HG03354 (cell line): ENCODE measurements at regions not wholly inside any gene's neighbourhood (a gene's known extent, or its start where the extent isn't known, plus 50 kb on each side); places are given as distances from the start of the nearest gene placed in this dataset.

ENCODE experiments used
- ATAC-seq: cut with Tn5 transposase; IDR thresholded peaks from one replicate; pipeline ENCODE4 v1.9.1; 2021; ENCODE audit warnings: mild to moderate bottlenecking; ENCODE audit not compliant: unreplicated experiment, poor library complexity, severe bottlenecking

- ATAC-seq: no peak
These were observed 139.8 kb upstream of the BACH2 start for GRCh38 chr6:90436403-90436802.

DNA sequence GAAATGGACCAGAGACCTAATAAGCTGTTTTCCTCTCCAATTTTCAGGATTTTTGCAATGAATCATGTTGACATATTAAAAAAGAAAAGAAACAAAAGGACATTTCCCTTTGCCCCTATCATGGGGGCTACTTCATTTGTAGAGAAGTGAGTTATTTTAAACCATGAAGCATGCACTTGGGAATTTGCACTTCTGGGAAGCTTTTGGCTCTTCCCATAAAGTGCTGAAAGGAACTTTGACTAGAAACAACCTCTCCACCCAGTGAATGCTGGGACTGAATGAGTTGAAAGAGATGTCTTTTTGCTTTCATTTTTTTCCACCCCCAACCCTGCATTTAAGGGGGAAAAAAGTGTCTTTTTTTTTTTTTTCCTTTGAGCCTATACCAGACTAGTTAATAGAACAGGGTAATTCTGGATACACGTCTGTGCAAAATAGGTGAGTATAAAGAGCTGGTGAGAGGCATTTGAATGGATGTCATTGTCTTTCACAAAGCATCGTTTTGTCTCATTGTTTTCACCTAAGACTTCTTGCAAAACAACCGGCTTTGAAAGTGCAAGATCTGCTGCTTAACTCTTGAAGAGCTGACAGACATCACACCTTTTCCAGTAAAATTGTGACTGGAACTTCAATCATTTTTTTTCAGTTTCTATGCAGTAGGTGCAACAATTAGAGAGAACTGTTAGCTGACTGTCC lies 138.7 kb upstream of the BACH2 start:
- no peak for ATAC-seq

DNA sequence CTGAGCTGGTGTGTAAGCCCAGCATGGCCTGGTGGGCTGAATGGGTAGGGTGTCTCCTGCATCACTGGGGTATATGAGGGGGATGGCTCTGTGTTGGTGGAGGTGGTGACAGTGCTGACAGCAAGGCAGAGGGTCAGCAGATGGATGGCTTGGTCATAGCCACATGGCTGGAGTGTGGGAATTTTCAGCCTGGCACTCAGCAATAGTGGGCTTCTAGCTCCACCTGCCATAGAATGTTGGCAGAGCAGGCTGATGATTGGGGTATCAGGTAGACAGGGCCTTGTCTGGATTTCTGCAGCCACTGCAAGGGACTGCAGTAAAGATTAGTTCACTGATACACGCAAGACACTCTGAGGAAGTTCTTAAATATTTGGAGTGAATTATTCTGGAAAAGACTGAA lies 137.5 kb upstream of the BACH2 start:
- no peak for ATAC-seq

GRCh38 chr6:90432937-90433336 lies 136.3 kb upstream of the BACH2 start:
- no peak for ATAC-seq

DNA sequence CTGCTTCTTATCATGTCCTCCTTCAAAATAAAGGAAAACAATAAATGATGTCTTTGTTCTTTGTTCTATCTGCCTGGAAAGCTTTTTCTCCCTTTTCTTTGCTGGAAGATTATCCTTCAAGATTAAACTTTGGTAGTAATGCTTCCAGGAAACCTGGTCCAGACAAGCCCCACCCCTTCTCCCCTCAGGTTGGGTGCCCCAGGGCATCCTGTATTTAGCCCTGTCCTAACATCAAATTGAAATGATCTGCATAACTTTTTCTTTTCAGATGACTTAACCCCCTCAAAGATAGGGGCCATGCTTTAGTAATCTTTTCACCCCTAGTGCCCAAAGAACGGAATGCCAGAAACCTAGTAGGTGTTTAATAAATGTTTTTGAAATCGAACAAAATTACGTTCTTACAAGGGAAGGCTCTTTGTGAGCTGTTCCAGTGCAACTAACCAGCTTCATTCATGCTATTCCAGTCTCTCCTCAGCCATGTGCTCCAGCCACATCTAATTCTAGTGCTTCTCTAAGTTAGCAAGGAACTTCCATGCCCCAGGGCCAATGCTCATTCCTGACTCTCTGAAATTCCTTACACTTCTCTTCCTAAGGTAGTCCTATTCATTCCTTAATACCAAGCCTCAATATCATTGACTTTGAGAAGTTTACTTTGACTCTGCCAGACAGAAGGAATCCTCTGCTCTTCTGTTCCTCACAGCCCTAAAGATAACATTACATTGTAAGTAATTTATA lies 135.6 kb upstream of the BACH2 start:
- ATAC-seq: no peak

- no peak for ATAC-seq
These were observed 134.9 kb upstream of the BACH2 start for GRCh38 chr6:90431576-90431975.

- ATAC-seq: no peak
These were observed 133.1 kb upstream of the BACH2 start for GRCh38 chr6:90429713-90430112.

- no peak for ATAC-seq
These were observed 131.9 kb upstream of the BACH2 start for GRCh38 chr6:90428514-90428913.

DNA sequence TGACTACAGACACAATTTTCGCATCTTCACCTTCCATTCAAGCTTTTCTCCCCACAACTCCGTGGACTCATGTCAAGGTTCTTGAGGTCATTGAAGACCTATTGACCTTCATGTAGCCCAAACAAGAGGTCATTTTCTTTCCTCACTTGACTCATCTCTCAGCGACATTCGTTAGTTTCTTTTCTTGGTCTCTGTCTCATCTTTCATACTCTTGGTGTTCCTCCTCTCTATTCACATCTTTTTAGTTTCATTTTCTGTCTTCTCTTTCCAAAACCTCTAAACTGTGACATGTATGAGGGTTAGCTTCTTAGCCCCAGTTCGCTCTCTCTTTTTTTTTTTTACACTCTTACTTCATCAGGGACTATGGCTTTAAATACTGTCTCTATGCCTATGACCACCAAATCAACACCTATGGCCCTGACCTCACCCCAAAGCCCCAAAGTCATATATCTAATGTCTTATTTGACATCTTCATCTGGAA lies 128.6 kb upstream of the BACH2 start:
- ATAC-seq: peak; percentile 98

- ATAC-seq: no peak
These were observed 127.9 kb upstream of the BACH2 start for GRCh38 chr6:90424580-90424979.

DNA sequence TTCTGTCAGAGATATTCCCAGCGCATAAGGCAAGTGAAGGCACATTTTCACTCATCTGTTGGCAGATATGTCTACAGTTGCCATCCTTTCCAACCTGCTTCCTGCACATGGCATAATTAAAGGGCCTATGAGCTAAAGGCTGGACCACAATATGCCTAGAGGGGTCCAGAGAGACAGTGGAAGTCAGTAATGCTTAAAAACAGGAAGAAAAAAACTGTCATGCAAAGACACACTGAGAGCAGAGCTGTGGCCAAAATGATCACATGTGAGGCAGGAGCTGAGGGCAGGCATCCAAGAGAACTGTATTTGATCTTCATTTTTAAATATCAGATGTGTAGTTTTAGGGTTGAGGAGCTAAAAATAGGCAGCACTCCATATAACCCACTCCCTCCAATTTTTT lies 125.0 kb upstream of the BACH2 start:
- no peak for ATAC-seq

DNA sequence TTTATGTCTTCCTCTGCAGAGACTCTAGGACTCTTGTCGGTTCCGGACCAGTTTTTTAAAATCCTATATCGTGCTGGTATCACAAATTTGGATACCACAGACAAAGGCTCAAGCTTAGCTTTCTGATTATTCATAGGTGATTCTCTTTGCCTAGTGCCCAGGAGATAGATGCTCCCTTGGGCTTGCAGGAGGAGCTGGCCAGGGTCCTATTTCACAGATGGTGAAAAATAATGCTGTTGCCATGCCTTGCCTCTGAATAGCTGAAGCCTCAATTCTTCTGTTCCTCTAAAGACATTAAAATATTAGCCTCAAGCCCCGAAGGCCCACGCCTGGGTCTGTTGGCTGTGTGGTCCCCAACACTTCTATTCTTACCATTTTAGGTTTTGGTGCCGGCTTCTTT lies 123.9 kb upstream of the BACH2 start:
- no peak for ATAC-seq

GRCh38 chr6:90417385-90417784 lies 120.7 kb upstream of the BACH2 start:
- ATAC-seq: no peak

DNA sequence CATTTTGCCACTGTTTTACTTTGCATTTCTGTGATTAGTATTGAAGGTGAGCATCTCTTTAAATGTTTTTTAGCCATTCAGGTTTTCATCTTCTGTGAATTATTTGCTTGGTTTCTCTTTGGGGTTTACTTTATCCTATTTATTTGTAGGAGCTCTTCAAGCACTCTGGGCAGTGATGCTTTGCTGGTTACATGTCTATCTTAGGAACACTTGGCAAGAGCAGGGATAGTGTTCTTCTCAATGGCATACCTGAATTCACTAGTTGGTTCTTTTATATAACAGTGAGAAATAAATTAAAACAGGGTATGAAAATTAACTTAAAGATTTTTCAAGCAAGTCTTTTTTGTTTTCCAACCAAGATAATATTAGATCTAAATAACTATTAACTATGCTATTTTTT lies 119.7 kb upstream of the BACH2 start:
- no peak for ATAC-seq

- ATAC-seq: no peak
These were observed 118.5 kb upstream of the BACH2 start for GRCh38 chr6:90415178-90415577.

DNA sequence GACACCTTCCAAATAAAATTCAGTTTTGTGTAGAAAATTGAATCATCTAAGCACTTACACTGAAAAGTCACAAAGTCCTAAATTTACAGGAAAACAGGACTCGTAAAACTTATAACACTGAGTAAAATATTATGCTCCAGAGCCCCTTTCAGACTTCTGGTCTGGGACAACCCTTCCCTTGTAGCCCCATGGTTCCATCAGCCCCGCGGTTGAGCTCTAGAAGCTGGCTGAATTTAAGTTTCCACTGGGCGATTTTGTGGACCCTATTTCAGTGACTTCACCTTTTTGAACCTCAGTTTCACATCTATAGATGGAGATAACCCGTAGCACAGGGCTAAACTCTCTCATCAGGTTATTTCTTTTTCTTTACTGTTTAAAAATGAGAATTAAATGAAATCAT lies 117.7 kb upstream of the BACH2 start:
- no peak for ATAC-seq

DNA sequence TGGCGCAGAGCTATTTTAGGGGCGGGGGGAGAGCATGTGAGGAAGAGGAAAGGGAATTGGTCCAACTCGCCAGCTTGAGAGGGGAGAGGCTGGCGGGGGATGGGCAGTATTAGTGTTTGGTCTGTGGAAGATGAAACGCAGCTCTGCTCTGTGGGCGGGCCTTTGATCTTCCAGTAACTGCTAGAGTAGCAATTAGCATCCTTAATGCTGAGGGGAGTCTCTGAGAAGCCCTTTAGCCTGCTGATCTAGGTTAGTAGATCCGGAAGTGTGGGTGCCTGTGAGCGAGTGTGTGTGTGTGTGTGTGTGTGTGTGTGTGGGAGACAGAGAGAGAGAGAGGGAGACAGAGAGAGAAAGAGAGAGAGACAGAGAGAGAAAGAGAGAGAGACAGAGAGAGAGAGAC lies 117.2 kb upstream of the BACH2 start:
- no peak for ATAC-seq

GRCh38 chr6:90413396-90413795 lies 116.8 kb upstream of the BACH2 start:
- ATAC-seq: no peak

DNA sequence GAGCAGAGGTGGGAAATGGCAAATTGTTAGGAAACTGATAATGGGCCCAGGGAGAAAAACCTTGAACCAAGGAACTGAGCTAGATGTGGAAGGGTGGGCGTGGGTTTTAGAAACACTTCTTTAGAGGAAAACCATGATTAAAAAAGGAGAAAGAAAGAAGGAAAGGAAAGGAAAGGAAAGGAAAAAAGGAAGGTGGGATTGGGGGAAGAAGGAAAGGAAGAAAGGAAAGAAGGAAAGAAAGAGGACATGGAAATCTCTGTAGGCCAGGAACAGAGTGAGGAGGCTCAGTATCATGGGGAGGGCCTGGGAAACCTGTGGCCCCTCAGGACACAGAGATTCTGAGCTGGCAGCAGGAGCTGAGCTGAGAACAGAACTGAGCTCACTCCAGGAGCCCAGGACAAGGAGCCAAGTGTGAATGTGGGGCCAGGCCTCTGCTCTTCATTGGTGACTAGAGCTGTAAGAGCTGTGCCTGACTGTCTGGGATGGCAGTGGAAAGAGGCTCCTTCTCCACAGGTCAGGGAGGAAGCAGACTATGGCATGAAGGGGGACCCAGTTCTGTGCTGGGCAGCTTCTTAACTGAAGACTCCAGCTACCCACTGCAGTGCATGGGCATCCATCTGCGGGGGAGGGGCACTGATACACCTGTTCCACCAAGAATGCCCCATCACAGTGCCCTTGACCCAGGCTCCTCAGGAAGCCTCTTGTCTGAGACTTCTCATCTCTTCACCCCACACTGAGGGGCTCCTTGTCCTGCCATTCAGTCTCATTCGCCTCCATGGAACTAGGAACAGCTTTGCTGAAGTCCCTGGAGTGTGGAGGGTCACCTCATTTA lies 116.1 kb upstream of the BACH2 start:
- no peak for ATAC-seq

GRCh38 chr6:90411292-90411781 lies 114.7 kb upstream of the BACH2 start:
- ATAC-seq: peak; percentile 88
